HT-29 (cell line): ENCODE measurements at regions not wholly inside any gene's neighbourhood (a gene's known extent, or its start where the extent isn't known, plus 50 kb on each side); places are given as distances from the start of the nearest gene placed in this dataset.

Experiments
- DNase-seq: peaks from one replicate; pipeline ENCODE4 v3.0.0-alpha.2; 2015; ENCODE audit warnings: low spot score

- DNase-seq, result no peak
These were observed 630.7 kb upstream of the GRM3 start for GRCh38 chr7:86012971-86013370.

- DNase-seq, result no peak
These were observed 634.8 kb upstream of the GRM3 start for GRCh38 chr7:86008898-86009297.

- no peak for DNase-seq
These were observed 636.8 kb upstream of the GRM3 start for GRCh38 chr7:86006909-86007308.

- DNase-seq, result no peak
These were observed 640.9 kb upstream of the GRM3 start for GRCh38 chr7:86002858-86003257.

- no peak for DNase-seq
These were observed 646.2 kb upstream of the GRM3 start for GRCh38 chr7:85997515-85997914.

GRCh38 chr7:85995101-85995500, 648.6 kb upstream of the GRM3 start:
- DNase-seq, result no peak

- DNase-seq, result no peak
These were observed 663.0 kb upstream of the GRM3 start for GRCh38 chr7:85980740-85981139.

GRCh38 chr7:85974176-85974575, 669.5 kb upstream of the GRM3 start:
- DNase-seq, result no peak

- DNase-seq, result no peak
These were observed 671.1 kb upstream of the GRM3 start for GRCh38 chr7:85972504-85973141.

- DNase-seq, result no peak
These were observed 688.7 kb upstream of the GRM3 start for GRCh38 chr7:85954961-85955360.

GRCh38 chr7:85950871-85951270, 692.8 kb upstream of the GRM3 start:
- DNase-seq, result no peak

- DNase-seq, result no peak
These were observed 693.3 kb upstream of the GRM3 start for GRCh38 chr7:85950418-85950817.

GRCh38 chr7:85947767-85948166, 695.9 kb upstream of the GRM3 start:
- no peak for DNase-seq

GRCh38 chr7:85940798-85941197, 702.9 kb upstream of the GRM3 start:
- DNase-seq, result no peak

- no peak for DNase-seq
These were observed 711.8 kb upstream of the GRM3 start for GRCh38 chr7:85931919-85932318.

GRCh38 chr7:85928500-85928899, 715.2 kb upstream of the GRM3 start:
- no peak for DNase-seq

- no peak for DNase-seq
These were observed 716.5 kb upstream of the GRM3 start for GRCh38 chr7:85927226-85927625.

GRCh38 chr7:85924062-85924461, 719.6 kb upstream of the GRM3 start:
- no peak for DNase-seq

- DNase-seq, result no peak
These were observed 727.7 kb upstream of the GRM3 start for GRCh38 chr7:85916016-85916415.

GRCh38 chr7:85914437-85914836, 727.6 kb upstream of the SEMA3D start:
- no peak for DNase-seq

GRCh38 chr7:85908051-85908450, 721.2 kb upstream of the SEMA3D start:
- no peak for DNase-seq

- DNase-seq, result no peak
These were observed 711.1 kb upstream of the SEMA3D start for GRCh38 chr7:85897967-85898366.

GRCh38 chr7:85896531-85896930, 709.7 kb upstream of the SEMA3D start:
- no peak for DNase-seq

GRCh38 chr7:85895835-85896234, 709.0 kb upstream of the SEMA3D start:
- no peak for DNase-seq
